Neural cell (in vitro differentiated cells): ENCODE measurements at regions not wholly inside any gene's neighbourhood (a gene's known extent, or its start where the extent isn't known, plus 50 kb on each side); places are given as distances from the start of the nearest gene placed in this dataset.

Experiments
- H2AFZ ChIP-seq: fragments of 200-600, 300-800 bp; sonication (generic), shearing (Covaris generic); 2 replicates; pipeline ENCODE4 v1.6.0; 2014; ENCODE audit warnings: low read depth, mild to moderate bottlenecking, antibody characterized with exemption, low read length, moderate library complexity
- H3F3A ChIP-seq: fragments of 200-600 bp; shearing (Covaris generic); 2 replicates; pipeline ENCODE4 v1.6.1; 2016; ENCODE audit warnings: mild to moderate bottlenecking, moderate library complexity, mixed read lengths, antibody characterized with exemption, low read length; ENCODE audit not compliant: insufficient read depth, poor library complexity, severe bottlenecking
- H3K27ac ChIP-seq: fragments of 200-600, 300-800 bp; sonication (generic), shearing (Covaris generic); 2 replicates; pipeline ENCODE4 v1.5.1; 2014; ENCODE audit warnings: mild to moderate bottlenecking, low read length, moderate library complexity
- H3K27me3 ChIP-seq: fragments of 300-800, 200-600 bp; sonication (generic), shearing (Covaris generic); 2 replicates; pipeline ENCODE4 v1.6.0; 2014; ENCODE audit warnings: mild to moderate bottlenecking, low read depth, low read length, moderate library complexity; ENCODE audit not compliant: insufficient read depth
- H3K36me3 ChIP-seq: fragments of 300-800, 200-600 bp; sonication (generic), shearing (Covaris generic); 2 replicates; pipeline ENCODE4 v1.5.1; 2014; ENCODE audit warnings: mild to moderate bottlenecking, antibody characterized with exemption, low read length, moderate library complexity; ENCODE audit not compliant: insufficient read depth
- H3K4me2 ChIP-seq: fragments of 300-800, 200-600 bp; sonication (generic), shearing (Covaris generic); 2 replicates; pipeline ENCODE4 v1.6.0; 2014; ENCODE audit warnings: mild to moderate bottlenecking, low read length
- H3K4me3 ChIP-seq: fragments of 300-800, 200-600 bp; sonication (generic), shearing (Covaris generic); 2 replicates; pipeline ENCODE4 v1.5.1; 2014; ENCODE audit warnings: mild to moderate bottlenecking, low read length, moderate library complexity
- H3K79me2 ChIP-seq: fragments of 200-600 bp; shearing (Covaris generic); replicated peaks from 2 replicates; pipeline ENCODE4 v1.6.0; 2014; ENCODE audit warnings: mild to moderate bottlenecking, low read length, moderate library complexity; ENCODE audit not compliant: insufficient read depth
- H3K9ac ChIP-seq: fragments of 300-800, 200-600 bp; sonication (generic), shearing (Covaris generic); 2 replicates; pipeline ENCODE4 v1.6.1; 2016; ENCODE audit warnings: mild to moderate bottlenecking, low read length, mixed read lengths
- H3K9me2 ChIP-seq: fragments of 200-600 bp; shearing (Covaris generic); 2 replicates; pipeline ENCODE4 v1.6.1; 2016; ENCODE audit warnings: mild to moderate bottlenecking, low read length, mixed read lengths; ENCODE audit not compliant: insufficient read depth
- H3K9me3 ChIP-seq: fragments of 200-600, 300-800 bp; sonication (generic), shearing (Covaris generic); 2 replicates; pipeline ENCODE4 v1.6.1; 2016; ENCODE audit warnings: mild to moderate bottlenecking, mixed run types, low read length, moderate library complexity, mixed read lengths
- H4K20me1 ChIP-seq: fragments of 200-600 bp; shearing (Covaris generic); 2 replicates; pipeline ENCODE4 v1.6.1; 2016; ENCODE audit warnings: mild to moderate bottlenecking, mixed run types; ENCODE audit not compliant: insufficient read depth
- CTCF ChIP-seq: fragments of 450-650 bp; IDR thresholded peaks from 2 replicates; pipeline ENCODE4 v1.5.1; 2014; ENCODE audit warnings: antibody characterized with exemption, mild to moderate bottlenecking, moderate library complexity; ENCODE audit not compliant: poor library complexity, severe bottlenecking
- EP300 ChIP-seq: fragments of 450-650 bp; conservative IDR thresholded peaks from 2 replicates; pipeline ENCODE4 v1.6.1; 2014; ENCODE audit warnings: antibody characterized with exemption, mild to moderate bottlenecking, moderate library complexity; ENCODE audit not compliant: poor library complexity, severe bottlenecking
- EZH2 ChIP-seq: fragments of 200-600, 300-800 bp; shearing (Covaris generic), sonication (generic); IDR thresholded peaks from 2 replicates; pipeline ENCODE4 v1.6.1; 2014; ENCODE audit warnings: antibody characterized with exemption, low read length, borderline replicate concordance, mild to moderate bottlenecking; ENCODE audit not compliant: insufficient read depth, poor library complexity, severe bottlenecking
- MXI1 ChIP-seq: fragments of 450-650 bp; conservative IDR thresholded peaks from 2 replicates; pipeline ENCODE4 v1.6.1; 2014; ENCODE audit warnings: antibody characterized with exemption, mild to moderate bottlenecking; ENCODE audit not compliant: poor library complexity, severe bottlenecking
- POLR2AphosphoS5 ChIP-seq: IDR thresholded peaks from 2 replicates; pipeline ENCODE4 v1.6.1; 2012
- RAD21 ChIP-seq: fragments of 450-650 bp; conservative IDR thresholded peaks from 2 replicates; pipeline ENCODE4 v1.6.1; 2014; ENCODE audit warnings: antibody characterized with exemption, mild to moderate bottlenecking, moderate library complexity
- REST ChIP-seq: IDR thresholded peaks from 2 replicates; pipeline ENCODE4 v1.6.1; 2012; ENCODE audit warnings: borderline replicate concordance
- SMC3 ChIP-seq: fragments of 450-650 bp; conservative IDR thresholded peaks from 2 replicates; pipeline ENCODE4 v1.6.1; 2014; ENCODE audit warnings: antibody characterized with exemption, mild to moderate bottlenecking, moderate library complexity; ENCODE audit not compliant: poor library complexity
- TAF1 ChIP-seq: IDR thresholded peaks from 2 replicates; pipeline ENCODE4 v1.6.1; 2012; ENCODE audit warnings: low read depth

- H3K36me3 ChIP-seq, result no peaks in the 10 kb centered on the region
- no peak overlapping the region for H3K4me3 ChIP-seq
- no peak overlapping the region for H3K9ac ChIP-seq
- no peak overlapping the region for H2AFZ ChIP-seq
- H3K79me2 ChIP-seq, result no peaks in the 10 kb centered on the region
- no peaks in the 10 kb centered on the region for H3K27me3 ChIP-seq
- H3K4me2 ChIP-seq, result no peak overlapping the region
- TF ChIP-seq REST (no peak), TAF1 (no peak), RAD21 (no peak), MXI1 (no peak), SMC3 (no peak), EP300 (no peak), EZH2 (no peak), CTCF (no peak), POLR2AphosphoS5 (no peak)
- H4K20me1 ChIP-seq, result no peaks in the 10 kb centered on the region
- no peaks in the 10 kb centered on the region for H3F3A ChIP-seq
- H3K9me3 ChIP-seq, result no peaks in the 10 kb centered on the region
- no peak overlapping the region for H3K27ac ChIP-seq
- H3K9me2 ChIP-seq, result no peaks in the 10 kb centered on the region
Observed at GRCh38 chr1:84749427-84749826, 59.2 kb upstream of the SSX2IP start.

- H3K36me3 ChIP-seq, result no peaks in the 10 kb centered on the region
Observed at GRCh38 chr1:84748364-84748763, 58.1 kb upstream of the SSX2IP start.

More at GRCh38 chr1:84748364-84748763, 58.1 kb upstream of the SSX2IP start:
- H3K79me2 ChIP-seq, result no peaks in the 10 kb centered on the region
- no peaks in the 10 kb centered on the region for H3F3A ChIP-seq
- no peaks in the 10 kb centered on the region for H3K9me2 ChIP-seq
- no peak overlapping the region for H3K4me3 ChIP-seq
- no peaks in the 10 kb centered on the region for H3K9me3 ChIP-seq
- no peaks in the 10 kb centered on the region for H3K27me3 ChIP-seq
- H3K9ac ChIP-seq, result no peak overlapping the region
- no peaks in the 10 kb centered on the region for H4K20me1 ChIP-seq
- H3K27ac ChIP-seq, result no peak overlapping the region
- no peak overlapping the region for H2AFZ ChIP-seq
- H3K4me2 ChIP-seq, result no peak overlapping the region
- no peak for TF ChIP-seq CTCF
- TF ChIP-seq EP300, result no peak
- TF ChIP-seq POLR2AphosphoS5, result no peak
- no peak for TF ChIP-seq EZH2
- TF ChIP-seq SMC3, result no peak
- TF ChIP-seq MXI1, result no peak
- TF ChIP-seq TAF1, result no peak
- TF ChIP-seq RAD21, result no peak
- no peak for TF ChIP-seq REST
